K562 (cell line): ENCODE measurements at regions not wholly inside any gene's neighbourhood (a gene's known extent, or its start where the extent isn't known, plus 50 kb on each side); places are given as distances from the start of the nearest gene placed in this dataset.

Experiments
- ATAC-seq: fragments of 200-7000 bp; cut with Tn5 transposase; 3 replicates; pipeline ENCODE4 v1.9.1; 2020; ENCODE audit warnings: moderate library complexity
- BruUV-seq: library from RNA; stranded (reverse); fragments of 400-500 nt; replicated peaks from 2 replicates; lab custom pipeline; 2021; lab: Mats Ljungman, UMichigan
- CTCF ChIA-PET: fragments of 300-600 bp; formaldehyde crosslinking; extraction: SDS; loops from one replicate; lab custom pipeline; 2021; ENCODE audit warnings: low intra/inter-chr PET ratio; lab: Yijun Ruan, JAX
- POLR2A ChIA-PET: fragments of 300-600, 350-650 bp; sonication (Branson Sonifier 250); formaldehyde crosslinking; extraction: SDS; loops from one replicate; lab custom pipeline; 2021; ENCODE audit warnings: antibody characterized with exemption, inconsistent platforms; lab: Yijun Ruan, JAX
- DNase-seq, 4 experiments: peaks; one replicate each; pipeline versions ENCODE4 v3.0.0 to v3.0.0-alpha.2; 2011 to 2018; ENCODE audit warnings: low spot score in 3 of 4, mixed read lengths in 3 of 4; ENCODE audit errors: extremely low read depth in 1 of 4
- FAIRE-seq: peaks from 2 replicates; lab custom pipeline; 2011; peaks lifted over from hg19 to GRCh38; lab: Jason Lieb, UNC
- H2AFZ ChIP-seq: 2 replicates; pipeline ENCODE4 v1.6.0; 2011; ENCODE audit warnings: low read depth, low read length, control low read depth, inconsistent platforms
- H3K27ac ChIP-seq: fragments of 200-600 bp; 3 replicates; pipeline ENCODE4 v1.8.0; 2011; ENCODE audit warnings: low read depth, mild to moderate bottlenecking, control low read depth, inconsistent platforms, low read length, moderate library complexity, mixed read lengths; ENCODE audit errors: extremely low read depth
- H3K27me3 ChIP-seq, 2 experiments: fragments of 300-600 bp in 1 of 2; 2 replicates in 1 of 2; 3 replicates in 1 of 2; pipeline versions ENCODE4 v1.6.0 to v1.8.0; 2011; ENCODE audit warnings: inconsistent platforms in 2 of 2, low read length in 2 of 2, mild to moderate bottlenecking in 1 of 2, mixed read lengths in 1 of 2, moderate library complexity in 1 of 2; ENCODE audit not compliant: control insufficient read depth in 2 of 2, insufficient read depth in 2 of 2
- H3K36me3 ChIP-seq: fragments of 300-600 bp; 3 replicates; pipeline ENCODE4 v1.8.0; 2011; ENCODE audit warnings: mild to moderate bottlenecking, low read length, inconsistent platforms; ENCODE audit not compliant: control insufficient read depth, insufficient read depth
- H3K4me1 ChIP-seq, 2 experiments: fragments of 200-600 bp in 1 of 2; replicated peaks in 1 of 2; 2 replicates in 1 of 2; 3 replicates in 1 of 2; pipeline versions ENCODE4 v1.5.1 to v1.8.0; 2011; ENCODE audit warnings: inconsistent platforms in 2 of 2, low read length in 2 of 2, mild to moderate bottlenecking in 1 of 2, mixed read lengths in 1 of 2, moderate library complexity in 1 of 2; ENCODE audit not compliant: control insufficient read depth in 2 of 2, insufficient read depth in 2 of 2
- H3K4me2 ChIP-seq: 2 replicates; pipeline ENCODE4 v1.6.1; 2011; ENCODE audit warnings: low read length, control low read depth, inconsistent platforms, mixed read lengths; ENCODE audit not compliant: insufficient read depth
- H3K4me3 ChIP-seq: fragments of 200-600 bp; sonication (generic), shearing (Covaris generic); 2 replicates; pipeline ENCODE4 v1.5.1; 2016; ENCODE audit warnings: control low read depth, inconsistent platforms
- H3K79me2 ChIP-seq: fragments of 200-600 bp; 3 replicates; pipeline ENCODE4 v1.8.0; 2011; ENCODE audit warnings: low read length, inconsistent platforms; ENCODE audit not compliant: control insufficient read depth, insufficient read depth
- H3K9ac ChIP-seq, 2 experiments: 2 replicates each; pipeline versions ENCODE4 v1.6.0 to v1.6.1; 2011; ENCODE audit warnings: low read depth in 2 of 2, low read length in 2 of 2, control low read depth in 1 of 2, inconsistent platforms in 1 of 2, mild to moderate bottlenecking in 1 of 2, mixed read lengths in 1 of 2; ENCODE audit not compliant: insufficient read depth in 1 of 2
- H3K9me1 ChIP-seq: one replicate; pipeline ENCODE4 v1.6.0; 2011; ENCODE audit warnings: inconsistent platforms, mild to moderate bottlenecking, low read length, moderate library complexity; ENCODE audit not compliant: control insufficient read depth, insufficient read depth
- H3K9me3 ChIP-seq: replicated peaks from 2 replicates; pipeline ENCODE4 v1.5.1; 2011; ENCODE audit warnings: low read depth, low read length, inconsistent platforms; ENCODE audit not compliant: control insufficient read depth, insufficient read depth
- H4K20me1 ChIP-seq: replicated peaks from 2 replicates; pipeline ENCODE4 v1.6.1; 2011; ENCODE audit warnings: low read length, inconsistent platforms, mixed read lengths; ENCODE audit not compliant: control insufficient read depth, insufficient read depth
- BRD9 ChIP-seq: fragments of 450-650 bp; IDR thresholded peaks from 2 replicates; pipeline ENCODE4 v1.6.1; 2018; ENCODE audit warnings: low read depth; ENCODE audit not compliant: partially characterized antibody
- COPS2 ChIP-seq: fragments of 450-650 bp; conservative IDR thresholded peaks from 2 replicates; pipeline ENCODE4 v1.6.1; 2016; ENCODE audit warnings: mild to moderate bottlenecking, moderate library complexity
- CTBP1 ChIP-seq: fragments of 450-650 bp; IDR thresholded peaks from 2 replicates; pipeline ENCODE4 v1.6.1; 2016; ENCODE audit warnings: borderline replicate concordance
- EGR1 ChIP-seq: fragments of 450-650 bp; conservative IDR thresholded peaks from 2 replicates; pipeline ENCODE4 v1.6.1; 2017; ENCODE audit warnings: mild to moderate bottlenecking
- FOXP1 ChIP-seq: sonication (generic); formaldehyde crosslinking; IDR thresholded peaks from 2 replicates; pipeline ENCODE4 v1.8.0; 2022; ENCODE audit warnings: mild to moderate bottlenecking, missing genetic modification reagents
- GABPB1 ChIP-seq: sonication (generic); formaldehyde crosslinking; IDR thresholded peaks from 2 replicates; pipeline ENCODE4 v1.8.0; 2022; ENCODE audit warnings: mild to moderate bottlenecking, missing genetic modification reagents
- HNRNPH1 ChIP-seq: fragments of 200-400 bp; formaldehyde crosslinking; optimal IDR thresholded peaks from 2 replicates; pipeline ENCODE3; 2017; ENCODE audit warnings: low read depth, mild to moderate bottlenecking, low read length, moderate library complexity
- KAT2B ChIP-seq: IDR thresholded peaks from one replicate; pipeline ENCODE4 v1.6.1; 2012; ENCODE audit warnings: low read depth, mild to moderate bottlenecking, control low read depth, inconsistent platforms, low read length, moderate library complexity
- LCOR ChIP-seq: sonication (generic); formaldehyde crosslinking; IDR thresholded peaks from 2 replicates; pipeline ENCODE4 v1.8.0; 2022; ENCODE audit warnings: mild to moderate bottlenecking, missing genetic modification reagents
- NR2F6 ChIP-seq: fragments of 450-650 bp; formaldehyde crosslinking; IDR thresholded peaks from 2 replicates; pipeline ENCODE4 v1.4.0; 2020; ENCODE audit warnings: mild to moderate bottlenecking
- OTX1 ChIP-seq: fragments of 450-650 bp; formaldehyde crosslinking; IDR thresholded peaks from 2 replicates; pipeline ENCODE4 v1.4.0; 2022; ENCODE audit warnings: mild to moderate bottlenecking
- PHB2 ChIP-seq: fragments of 450-650 bp; IDR thresholded peaks from 2 replicates; pipeline ENCODE4 v1.6.1; 2017; ENCODE audit warnings: low read depth
- PTRF ChIP-seq: fragments of 450-650 bp; IDR thresholded peaks from 2 replicates; pipeline ENCODE4 v1.6.1; 2016; ENCODE audit warnings: mild to moderate bottlenecking, missing genetic modification characterization, missing compliant biosample characterization
- SMAD1 ChIP-seq: fragments of 150-350 bp; IDR thresholded peaks from 2 replicates; pipeline ENCODE4 v1.6.1; 2014; ENCODE audit warnings: low read length, low read depth; ENCODE audit not compliant: partially characterized antibody
- SMARCA4 ChIP-seq: fragments of 450-650 bp; IDR thresholded peaks from 2 replicates; pipeline ENCODE4 v1.6.1; 2016
- SREBF1 ChIP-seq: fragments of 150-350 bp; IDR thresholded peaks from 2 replicates; pipeline ENCODE4 v1.6.1; 2014; ENCODE audit warnings: antibody characterized with exemption, low read depth, low read length, borderline replicate concordance
- STAT6 ChIP-seq: sonication (generic); formaldehyde crosslinking; IDR thresholded peaks from 2 replicates; pipeline ENCODE4 v1.8.1; 2023; ENCODE audit warnings: mild to moderate bottlenecking, missing genetic modification reagents
- TCF3 ChIP-seq: sonication (generic); formaldehyde crosslinking; IDR thresholded peaks from 2 replicates; pipeline ENCODE4 v1.4.0; 2020; ENCODE audit warnings: mild to moderate bottlenecking, missing genetic modification reagents
- ZKSCAN8 ChIP-seq: fragments of 200-800 bp; sonication (Bioruptor generic); IDR thresholded peaks from 2 replicates; pipeline ENCODE4 v1.6.1; 2016; ENCODE audit warnings: missing genetic modification characterization, missing compliant biosample characterization
- ZNF740 ChIP-seq, 3 experiments: fragments of 200-800 bp in 1 of 3; sonication (Bioruptor generic) in 1 of 3; sonication (generic) in 1 of 3; formaldehyde crosslinking in 1 of 3; IDR thresholded peaks; 2 replicates each; pipeline versions ENCODE4 v1.6.1 to v1.8.0; 2016 to 2022; ENCODE audit warnings: mild to moderate bottlenecking in 2 of 3, missing compliant biosample characterization in 2 of 3, missing genetic modification characterization in 2 of 3, missing genetic modification reagents in 1 of 3
- WGBS: fragments of 100-300 bp; shearing (Covaris generic); methylation state at CpG from one replicate; pipeline ENCODE4 v1.1.6; 2016; ENCODE audit warnings: low coverage, mixed read lengths; ENCODE audit not compliant: insufficient coverage; ENCODE audit errors: missing lambda C conversion rate; 5-methylcytosine and 5-hydroxymethylcytosine counted together
- in situ Hi-C: fragments of 300-500 bp; cut with MboI; formaldehyde crosslinking; loops from 4 replicates; pipeline ENCODE4 v1.15.0; 2018; ENCODE audit warnings: inconsistent platforms, mixed read lengths
- intact Hi-C: fragments of 100-400 bp; cut with micrococcal nuclease; formaldehyde crosslinking; loops from 2 replicates; pipeline ENCODE4 v1.14.2; 2022

- Histone ChIP-seq H3K79me2 (no peaks in the 10 kb centered on the region), H3K9me3 (no peaks in the 10 kb centered on the region), H2AFZ (no peak overlapping the region), H3K9ac (no peak overlapping the region)
- CTCF ChIA-PET = no interaction called here
- intact Hi-C loops = no loop called here
- FAIRE-seq = no peak
- TF ChIP-seq OTX1 (CRISPR knock-in tag) (no peak), STAT6 (no peak), NR2F6 (no peak), FOXP1 (CRISPR knock-in tag) (no peak), CTBP1 (no peak), EGR1 (no peak), SMARCA4 (no peak), PHB2 (no peak), SREBF1 (no peak), BRD9 (no peak), ZNF740 (CRISPR knock-in tag; IDR thresholded peaks at IDR 0.05) (no peak), ZNF740 (tag; IDR thresholded peaks at IDR 0.05) (no peak), SMAD1 (no peak), PTRF (tag) (no peak), TCF3 (CRISPR knock-in tag) (no peak), COPS2 (no peak), HNRNPH1 (no peak), GABPB1 (CRISPR knock-in tag) (no peak), LCOR (CRISPR knock-in tag) (no peak), KAT2B (no peak), ZKSCAN8 (no peak)
- TF ChIP-seq, all 486 proteins: peak for 0
- in situ Hi-C loops = no loop called here
- H3K27ac ChIP-seq = no peak overlapping the region
- DNase-seq = no peak
- no peaks in the 10 kb centered on the region for H3K4me1 ChIP-seq
- no peak overlapping the region for H3K4me2 ChIP-seq
- H3K27me3 ChIP-seq = no peaks in the 10 kb centered on the region
- no TSS peak for BruUV-seq
- no peak overlapping the region for H3K4me3 ChIP-seq
- ATAC-seq = no peak
- no peaks in the 10 kb centered on the region for H4K20me1 ChIP-seq
- POLR2A ChIA-PET = no interaction called here
- H3K36me3 ChIP-seq = no peaks in the 10 kb centered on the region
- H3K9me1 ChIP-seq = no peaks in the 10 kb centered on the region
- WGBS = 0% methylated on average over 3 of the region's 3 CpGs
Observed at GRCh38 chr18:72648079-72648478, 103.9 kb upstream of the CBLN2 start.
